ENCODE measurements at regions not wholly inside any gene's neighbourhood (a gene's known extent, or its start where the extent isn't known, plus 50 kb on each side); places are given as distances from the start of the nearest gene placed in this dataset.

DNA sequence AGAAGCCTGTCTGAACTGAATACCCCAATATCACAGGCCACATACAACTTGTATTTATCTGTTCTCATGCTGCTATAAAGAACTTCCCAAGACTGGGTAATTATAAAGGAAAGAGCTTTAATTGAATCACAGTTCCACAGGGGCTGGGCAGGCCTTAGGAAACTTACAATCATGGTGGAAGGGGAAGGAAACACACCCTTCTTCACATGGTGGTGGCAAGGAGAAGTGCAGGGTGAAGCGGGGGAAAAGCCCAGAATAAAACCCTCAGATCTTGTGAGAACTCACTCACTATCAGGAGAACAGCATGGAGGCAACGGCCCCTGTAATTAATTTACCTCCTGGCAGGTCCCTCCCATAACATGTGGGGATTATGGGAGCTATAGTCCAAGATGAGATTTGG lies 50.3 kb upstream of the FNDC1 start:
- DNase-seq, result no peak

DNA sequence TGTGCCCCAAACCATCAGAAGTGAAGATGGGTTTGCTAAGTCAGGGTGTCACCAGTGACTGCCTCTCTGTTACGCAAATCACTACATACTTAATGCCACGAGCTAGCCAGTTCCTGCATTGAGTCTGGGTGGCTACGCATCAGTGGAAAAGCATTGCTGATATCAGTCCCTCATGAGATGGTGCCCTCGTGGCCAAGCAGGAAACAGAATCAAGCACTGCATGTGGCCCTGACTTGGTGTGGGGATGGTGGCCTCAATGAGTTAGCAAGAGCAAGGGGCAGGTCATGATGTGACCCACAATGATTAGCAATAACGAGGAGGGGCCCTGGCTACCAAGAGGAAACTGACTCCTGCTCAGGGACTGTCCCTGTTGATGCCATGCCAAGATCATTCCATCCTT lies 51.6 kb upstream of the FNDC1 start:
- DNase-seq, result no peak

DNA sequence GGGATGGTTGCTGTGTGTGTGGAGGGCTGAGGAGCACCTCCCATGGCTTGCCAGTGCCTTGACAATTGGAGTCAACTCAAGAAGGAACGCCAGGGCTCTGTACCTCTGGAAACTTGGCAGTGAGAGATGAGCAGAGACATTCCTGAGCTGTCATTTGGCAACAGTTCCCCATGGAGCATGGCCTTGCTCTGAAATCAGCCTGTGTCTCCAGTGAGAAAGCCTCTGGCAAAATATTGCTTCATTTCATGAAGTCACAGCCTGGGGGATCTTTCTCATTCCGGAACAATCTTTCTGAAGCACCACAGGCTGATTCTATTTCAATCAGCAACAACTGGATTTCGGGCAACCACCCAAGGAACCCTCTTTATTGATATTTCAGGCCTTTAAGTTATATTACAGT lies 52.2 kb upstream of the FNDC1 start:
- no peak for DNase-seq

DNA sequence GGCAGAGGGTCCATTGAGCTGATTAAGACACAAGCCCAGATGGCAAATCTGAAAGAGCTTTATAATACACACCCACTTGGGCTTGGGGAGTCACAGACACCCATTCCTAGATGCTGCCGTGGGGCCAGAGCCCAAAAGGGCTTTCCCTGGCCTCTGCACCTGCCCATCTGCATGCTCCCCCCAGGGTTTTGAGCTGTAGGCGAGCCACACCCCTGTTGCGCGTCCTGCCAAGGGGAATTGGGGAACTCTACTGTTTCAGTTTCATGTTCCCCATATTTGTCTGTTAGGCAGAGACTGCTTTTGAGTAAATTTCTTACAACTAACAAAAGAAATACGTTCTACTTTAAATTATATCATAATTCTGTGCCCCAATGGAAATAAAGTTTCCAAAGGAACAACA lies 52.9 kb upstream of the FNDC1 start:
- no peak for DNase-seq

DNA sequence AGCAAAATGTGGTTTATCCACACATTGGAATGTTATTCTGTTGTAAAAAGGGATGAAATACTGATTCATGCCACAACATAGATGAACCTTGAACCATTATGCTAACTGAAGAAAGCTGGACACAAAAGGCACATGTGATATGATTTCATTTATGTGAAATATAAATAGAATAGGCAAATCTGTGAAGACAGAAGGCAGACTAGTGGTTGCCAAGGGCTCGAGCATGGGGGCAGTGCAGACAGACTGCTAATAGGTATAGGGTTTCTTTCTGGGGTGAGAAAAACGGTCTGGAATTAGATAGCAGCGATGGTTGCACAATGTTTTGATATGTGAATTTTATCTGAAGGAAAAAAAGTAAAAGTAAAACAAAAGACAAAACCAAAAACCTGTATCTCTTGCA lies 54.6 kb upstream of the FNDC1 start:
- peak; percentile 80 for DNase-seq

DNA sequence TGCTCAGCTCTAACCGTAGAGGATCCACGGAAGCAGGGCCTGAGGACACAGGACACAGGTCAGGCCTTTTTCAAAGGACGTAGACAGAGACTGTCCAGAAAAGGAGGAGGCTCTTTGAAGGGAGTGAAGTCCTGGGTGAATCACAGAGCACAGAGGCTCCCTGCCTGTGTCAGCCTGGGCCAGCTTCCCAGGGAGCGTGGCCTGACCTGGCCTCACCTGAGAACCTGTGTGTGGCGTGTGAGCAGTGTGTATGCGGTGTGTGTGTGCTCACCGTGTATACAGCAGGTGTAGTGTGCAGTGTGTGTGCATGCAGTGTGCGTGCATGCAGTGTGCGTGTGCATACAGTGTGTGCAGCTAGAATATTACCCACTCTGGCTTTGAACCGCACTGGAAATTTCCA lies 56.0 kb upstream of the FNDC1 start:
- DNase-seq, result no peak

DNA sequence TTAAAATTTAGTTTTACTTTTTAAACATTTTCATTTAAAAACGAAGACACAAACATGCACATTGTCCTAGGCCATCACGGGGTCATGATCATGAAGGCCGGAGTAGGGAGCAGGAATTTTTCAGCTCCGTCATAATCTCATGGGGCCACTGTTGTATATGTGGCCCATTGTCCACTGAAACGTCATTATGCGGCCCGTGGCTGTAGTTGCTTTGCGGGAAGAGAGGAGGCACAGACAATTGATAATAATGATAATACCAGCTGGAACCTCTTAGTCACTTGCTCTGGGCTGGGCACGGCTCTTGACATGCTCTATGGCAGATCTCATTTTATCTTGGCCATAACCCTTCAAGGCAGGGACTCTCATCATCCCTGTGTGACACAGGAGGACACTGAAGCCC lies 56.5 kb upstream of the FNDC1 start:
- DNase-seq, result no peak

DNA sequence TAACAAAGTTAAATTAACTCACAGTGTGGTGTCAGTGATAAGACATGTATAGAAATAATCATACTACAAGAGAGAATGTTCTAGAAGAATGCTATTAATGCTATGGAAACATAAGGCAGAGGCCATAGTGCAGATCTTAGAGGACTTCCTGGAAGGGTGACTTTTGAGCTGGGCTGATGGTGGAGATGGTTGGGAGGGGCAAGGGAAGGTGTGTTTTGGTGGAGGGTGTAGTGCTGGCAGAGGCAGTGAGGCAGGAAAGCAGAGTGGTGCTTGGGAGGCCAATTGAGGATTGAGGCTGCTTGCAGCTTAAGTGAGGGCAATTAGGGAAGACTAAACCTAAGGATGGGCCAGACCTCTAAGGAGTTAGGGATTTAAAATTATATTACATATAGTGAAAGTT lies 58.5 kb upstream of the FNDC1 start:
- DNase-seq, result no peak

DNA sequence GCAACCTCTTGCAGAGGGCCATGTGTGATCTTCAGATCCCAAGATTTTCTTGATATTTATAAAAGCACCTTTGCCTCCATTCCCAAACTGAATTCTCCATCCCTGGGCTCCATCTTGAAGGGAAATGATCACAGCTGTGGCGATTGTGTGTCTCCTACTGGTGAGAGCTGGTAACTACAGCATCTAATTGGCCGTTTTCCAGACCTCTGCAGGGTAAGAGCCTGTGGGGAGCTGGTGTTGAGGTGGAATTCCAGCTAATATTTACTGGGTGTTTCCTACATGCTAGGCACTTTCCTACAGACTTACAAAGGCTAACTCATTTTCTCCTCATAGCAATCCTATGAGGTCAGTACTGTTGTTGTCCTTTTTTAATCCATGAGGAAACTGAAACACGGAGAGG lies 59.2 kb upstream of the FNDC1 start:
- DNase-seq, result peak; percentile 36

DNA sequence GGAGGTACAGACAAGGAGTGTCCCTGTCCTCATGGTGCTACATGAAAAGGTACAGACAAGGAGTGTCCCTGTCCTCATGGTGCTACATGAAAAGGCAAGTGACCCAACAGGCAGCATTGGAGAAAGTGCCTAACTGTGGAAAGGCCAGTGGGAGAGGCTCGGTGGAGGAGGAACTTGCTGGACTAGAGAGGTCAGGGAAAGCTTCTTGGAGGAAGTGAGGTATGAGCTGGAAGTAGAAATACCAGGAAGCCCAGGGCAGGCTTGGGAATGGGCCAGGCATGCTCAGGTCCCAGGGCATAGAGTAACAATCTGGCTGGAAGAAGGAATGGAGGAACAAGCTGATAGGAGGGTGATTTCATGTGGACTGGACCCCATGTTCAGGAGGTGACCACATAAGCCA lies 59.8 kb upstream of the FNDC1 start:
- no peak for DNase-seq

DNA sequence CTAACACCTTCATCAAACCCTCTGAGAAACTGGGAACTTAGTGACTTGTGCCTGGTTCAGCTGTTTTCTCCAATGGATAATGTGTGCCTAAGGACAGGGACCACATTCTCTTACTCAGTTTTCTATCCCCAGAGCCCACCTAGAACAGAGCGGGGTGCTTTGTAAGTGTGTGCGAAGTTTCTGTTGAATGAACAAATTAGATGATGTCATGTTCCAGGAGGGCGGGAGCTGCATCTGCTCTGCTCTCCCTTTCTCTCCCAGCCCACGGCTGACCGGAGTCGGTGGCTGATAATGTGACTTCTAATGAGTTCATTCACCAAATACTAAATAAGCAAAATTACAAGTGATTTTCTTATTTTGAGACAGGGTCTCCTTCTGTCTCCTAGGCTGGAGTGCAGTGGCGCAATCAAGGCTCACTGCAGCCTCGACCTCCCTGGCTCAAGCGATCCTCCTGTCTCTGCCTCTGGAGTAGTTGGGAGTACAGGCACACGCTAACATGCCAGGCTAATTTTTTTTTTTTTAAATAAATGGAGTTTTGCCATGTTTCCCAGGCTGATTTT lies 60.7 kb upstream of the FNDC1 start:
- peak; percentile 66 for DNase-seq

DNA sequence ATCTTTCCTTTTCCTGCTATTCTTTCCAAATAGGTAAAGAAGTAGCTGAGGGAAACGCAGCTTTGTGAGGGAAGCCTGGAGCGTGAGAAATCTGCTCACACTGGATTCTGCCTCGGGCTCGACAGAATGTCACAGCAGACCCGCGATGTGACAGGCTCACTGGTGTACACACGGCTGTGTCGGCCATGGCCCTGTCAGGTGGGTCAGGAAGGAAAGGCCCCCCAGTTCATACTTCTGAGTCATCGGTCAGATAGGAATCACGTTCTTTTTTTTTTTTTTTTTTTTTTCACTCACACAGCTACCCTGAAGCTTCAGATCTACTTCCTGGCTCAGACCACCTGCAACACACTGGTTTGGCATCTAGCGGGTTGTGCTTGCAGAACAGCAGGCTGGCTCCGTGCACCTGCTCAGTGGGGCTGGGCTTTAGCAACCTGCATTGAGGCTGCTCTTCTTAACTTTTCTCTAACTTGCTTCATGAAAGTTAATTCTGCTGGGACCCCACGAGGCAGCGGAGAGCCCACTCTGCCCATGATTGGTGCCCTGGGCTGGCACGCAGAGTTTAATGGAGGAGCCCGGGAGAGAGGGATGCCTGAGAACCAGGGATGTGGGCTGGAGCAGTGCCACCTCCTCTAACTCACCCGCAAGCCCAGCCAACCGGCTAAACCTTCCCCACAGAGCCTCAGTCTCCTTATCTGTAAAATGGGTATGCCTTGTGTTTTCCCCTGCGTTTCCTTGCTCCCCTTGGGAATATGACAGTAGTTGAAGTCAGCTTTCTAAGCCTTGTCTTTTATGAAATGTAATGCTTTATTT lies 61.5 kb upstream of the FNDC1 start:
- DNase-seq, result peak; percentile 63

DNA sequence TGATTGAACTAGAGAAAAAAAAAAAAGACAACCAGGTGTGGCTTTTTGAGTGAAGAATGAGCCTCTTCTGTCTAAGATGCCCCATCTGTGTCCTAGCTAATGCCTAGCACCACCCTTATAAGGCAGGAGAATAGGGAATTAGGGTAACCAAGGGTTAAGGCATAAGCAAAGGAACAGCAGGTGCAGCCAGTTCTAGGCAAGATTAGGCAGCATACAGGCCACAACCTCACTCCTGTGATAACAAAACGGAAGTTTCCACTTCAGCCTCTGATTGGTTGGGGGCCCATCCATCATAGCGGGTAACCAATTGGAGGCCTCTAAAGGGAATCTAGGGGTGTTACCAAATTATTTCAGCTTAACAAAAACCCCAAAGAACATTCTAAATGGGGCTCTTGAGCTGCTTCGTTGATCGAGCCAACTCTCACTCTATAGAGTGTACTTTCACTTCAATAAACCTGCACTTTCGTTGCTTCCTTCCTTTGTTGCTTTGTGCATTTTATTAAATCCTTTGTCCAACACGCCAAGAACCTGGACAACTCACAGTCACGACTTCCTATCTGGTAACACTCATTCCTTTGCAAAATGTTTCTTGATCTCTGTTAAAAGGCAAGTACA lies 61.9 kb upstream of the TAGAP start:
- peak; percentile 87 for DNase-seq

DNA sequence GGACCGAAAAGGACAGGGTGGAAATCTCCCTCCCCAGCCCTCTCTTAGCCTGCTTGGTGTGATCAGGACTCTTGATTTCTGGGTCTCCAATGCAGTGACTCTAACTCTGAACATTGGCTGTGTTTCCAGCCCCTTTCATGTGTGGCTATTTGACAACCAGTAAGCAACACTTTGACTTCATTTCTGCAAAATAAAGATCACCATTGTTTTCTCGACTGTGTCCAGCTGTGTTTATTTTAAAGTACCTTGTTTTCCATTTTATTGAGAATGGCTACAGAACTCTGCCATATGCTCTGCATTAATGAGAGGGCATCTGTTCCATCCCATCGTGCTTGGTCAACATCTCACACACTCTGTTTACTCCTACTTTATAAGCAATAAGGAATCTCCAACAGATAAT lies 60.9 kb upstream of the TAGAP start:
- DNase-seq, result peak; percentile 41

DNA sequence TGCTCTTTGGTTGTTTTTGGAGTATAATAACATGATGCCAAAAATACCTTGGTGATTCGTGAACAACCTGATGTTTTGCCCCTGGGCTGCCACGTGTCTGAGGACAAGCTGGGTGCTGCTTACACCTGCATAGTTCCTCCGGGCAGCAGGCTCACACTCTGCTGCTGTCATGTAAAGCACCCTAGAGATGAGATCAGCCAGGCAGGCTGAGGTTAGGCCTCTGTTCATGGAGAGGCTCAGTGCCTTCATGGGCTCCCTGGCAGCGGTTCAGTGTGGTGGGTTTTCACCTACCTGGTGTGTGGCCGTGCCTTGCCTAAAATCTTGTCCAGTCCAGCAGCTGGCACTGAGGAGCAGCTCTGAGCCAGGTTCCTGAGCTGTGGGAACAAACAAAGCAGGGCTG lies 60.1 kb upstream of the TAGAP start:
- DNase-seq, result peak; percentile 8

DNA sequence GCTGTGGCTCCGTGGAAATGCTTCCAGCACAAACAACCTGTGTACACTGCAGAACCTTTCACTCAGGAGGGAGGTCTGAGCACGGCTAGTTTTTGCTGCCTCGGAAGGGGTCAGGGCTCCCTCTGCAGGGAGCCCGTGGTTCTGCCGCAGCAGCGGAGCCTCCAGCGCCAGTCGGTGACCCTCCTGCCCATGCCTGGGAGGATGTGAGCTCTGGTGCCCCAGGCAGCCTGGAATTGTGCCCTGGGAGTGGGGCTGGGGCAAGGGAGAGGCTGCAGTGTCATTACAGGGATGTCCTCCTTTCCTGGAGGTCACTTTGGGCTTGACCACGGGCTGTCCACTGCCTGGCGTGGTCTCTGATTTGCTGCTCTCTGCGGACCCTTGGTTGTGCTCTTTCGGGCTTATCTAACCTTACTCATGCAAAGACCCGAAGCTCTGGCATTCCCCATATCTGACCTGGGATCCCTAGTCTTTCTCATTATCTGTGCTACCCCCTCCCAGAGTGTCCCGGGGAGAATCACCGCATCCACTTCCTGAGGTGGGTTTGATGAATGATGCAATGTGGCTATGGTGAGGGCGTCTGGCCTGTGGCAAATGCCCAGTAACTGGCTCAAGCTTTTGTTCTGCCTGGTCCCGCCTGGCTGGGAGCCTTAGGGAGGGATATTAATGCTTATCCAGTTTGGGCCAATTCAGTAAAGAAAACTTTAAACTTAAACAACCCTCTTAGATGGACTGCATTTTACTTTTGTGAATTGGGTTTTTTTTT lies 59.6 kb upstream of the TAGAP start:
- DNase-seq, result peak; percentile 58

DNA sequence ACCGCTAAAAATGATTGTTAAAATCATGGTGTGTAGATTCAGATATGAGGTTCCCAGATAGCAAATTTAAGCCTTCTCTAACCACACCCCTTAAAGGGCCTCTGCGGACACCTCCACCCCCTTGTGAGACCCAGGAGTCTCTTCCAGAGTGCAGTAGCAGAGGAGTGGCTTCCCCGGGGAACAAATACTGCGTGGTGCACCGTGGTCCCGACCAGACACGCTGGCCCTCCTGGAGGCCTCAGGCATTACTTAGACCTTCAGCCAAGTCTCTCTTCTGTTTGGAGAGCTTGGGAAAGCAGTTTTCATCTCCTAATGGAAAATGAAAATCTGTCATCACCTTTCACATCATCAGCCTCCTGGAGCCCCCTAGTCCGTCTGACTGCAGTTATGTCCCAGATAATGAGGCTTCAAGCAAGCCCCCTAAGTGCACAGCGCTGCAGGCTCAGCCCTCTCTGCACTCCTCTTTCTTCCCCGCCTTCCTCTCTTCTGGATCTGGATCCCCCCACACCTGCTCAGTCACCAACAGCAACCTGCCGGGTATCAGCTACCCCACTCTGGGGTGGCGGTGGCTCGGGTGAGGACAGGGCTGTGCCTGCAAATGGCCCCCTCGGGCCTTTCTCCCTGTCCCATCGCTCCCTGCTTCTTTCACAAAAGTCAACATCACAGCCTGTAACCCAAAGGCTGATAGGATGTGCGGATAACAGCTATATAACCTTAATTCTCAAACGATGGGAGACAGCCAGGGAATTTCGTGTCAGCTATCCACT lies 58.8 kb upstream of the TAGAP start:
- DNase-seq, result no peak

DNA sequence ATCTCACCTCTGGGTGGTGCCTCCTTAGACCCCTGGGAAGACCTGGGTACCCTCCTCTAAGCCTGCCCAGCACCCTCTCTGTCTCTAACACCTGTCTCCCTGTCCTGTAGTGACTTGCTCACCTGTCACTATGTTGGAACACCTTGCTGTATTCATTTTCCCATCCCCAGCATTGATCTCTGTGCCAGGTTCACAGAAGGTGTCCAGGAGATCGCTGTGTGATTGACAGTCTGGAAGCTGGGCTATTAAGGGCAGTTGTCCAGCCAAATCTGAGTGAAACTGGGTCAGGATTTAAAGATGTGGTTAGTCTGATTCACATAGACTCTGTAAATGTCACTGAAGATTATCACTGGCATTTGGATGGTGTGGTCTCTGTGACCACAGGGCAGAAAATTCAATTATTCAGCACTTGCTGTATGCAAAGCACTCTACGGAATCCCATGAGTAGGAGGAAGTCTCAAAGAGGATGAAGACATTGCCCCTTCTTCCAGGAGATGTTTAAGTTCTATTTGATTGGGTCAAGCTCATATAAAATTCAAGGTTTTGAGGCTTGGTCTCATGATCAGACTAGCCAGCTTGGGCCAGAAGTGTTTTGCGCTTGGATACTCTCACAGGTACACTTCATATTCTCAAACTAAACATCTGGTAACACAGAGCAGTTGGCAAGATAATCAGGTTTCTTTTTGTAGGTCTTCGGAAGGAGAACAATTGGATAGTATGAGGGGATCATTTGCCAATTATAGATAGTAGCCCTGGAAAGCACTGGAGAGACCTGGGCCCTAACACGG lies 57.8 kb upstream of the TAGAP start:
- peak; percentile 18 for DNase-seq

DNA sequence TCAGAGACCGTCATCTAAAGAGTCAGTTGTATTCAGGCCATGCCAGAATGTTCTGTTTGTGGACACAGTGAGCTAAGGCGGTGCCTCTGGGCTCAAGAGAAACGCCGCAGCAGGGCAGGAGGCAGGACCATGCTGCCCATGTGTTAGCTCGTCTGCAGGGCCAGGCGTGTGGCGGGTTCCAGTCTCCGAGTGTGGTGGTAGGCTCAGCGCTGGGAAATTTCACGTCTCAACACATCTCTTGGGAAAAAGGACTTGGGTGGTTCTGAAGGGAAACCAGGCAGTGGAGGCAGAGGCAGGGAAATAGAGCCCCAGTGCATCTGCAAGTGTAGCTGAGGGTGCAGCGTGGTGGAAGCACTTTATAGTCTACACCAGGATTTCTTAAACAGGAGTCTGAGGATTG lies 56.9 kb upstream of the TAGAP start:
- no peak for DNase-seq

DNA sequence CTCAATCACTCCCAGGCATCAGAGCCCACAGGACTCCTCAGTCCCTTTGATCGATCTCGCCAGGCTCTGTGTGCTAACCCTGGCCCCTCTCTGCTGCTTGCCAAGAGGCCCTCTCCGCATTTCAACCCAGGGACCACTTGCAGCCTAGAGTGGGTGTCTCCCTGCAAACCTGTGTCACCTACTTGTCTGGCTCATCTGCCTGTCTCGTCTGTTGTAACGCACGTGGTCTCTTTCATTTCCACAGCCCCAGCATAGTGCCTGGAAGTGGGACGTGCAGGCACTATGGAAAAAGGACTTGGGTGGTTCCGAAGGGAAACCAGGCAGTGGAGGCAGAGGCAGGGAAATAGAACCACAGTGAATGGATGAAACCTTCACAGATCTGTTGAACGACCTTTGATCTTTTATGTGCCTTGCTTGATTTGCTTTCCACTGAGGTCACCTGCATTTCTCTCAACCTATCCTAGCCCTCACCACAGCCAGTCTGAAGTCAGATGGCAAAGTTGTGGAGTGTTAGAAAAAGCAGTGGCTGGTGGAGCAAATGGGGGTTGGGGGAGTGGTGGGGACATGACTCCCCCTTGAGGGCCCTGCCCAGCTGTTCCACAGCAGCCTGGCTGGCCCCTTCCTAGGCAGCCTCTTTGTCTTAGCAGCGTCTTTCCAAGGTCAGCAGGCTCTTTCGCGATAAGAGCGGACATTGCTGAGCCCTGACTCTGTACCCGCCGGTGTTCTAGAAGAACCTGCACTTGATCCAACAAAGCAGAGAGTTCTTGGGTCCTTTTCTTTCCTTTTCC lies 55.8 kb upstream of the TAGAP start:
- no peak for DNase-seq

DNA sequence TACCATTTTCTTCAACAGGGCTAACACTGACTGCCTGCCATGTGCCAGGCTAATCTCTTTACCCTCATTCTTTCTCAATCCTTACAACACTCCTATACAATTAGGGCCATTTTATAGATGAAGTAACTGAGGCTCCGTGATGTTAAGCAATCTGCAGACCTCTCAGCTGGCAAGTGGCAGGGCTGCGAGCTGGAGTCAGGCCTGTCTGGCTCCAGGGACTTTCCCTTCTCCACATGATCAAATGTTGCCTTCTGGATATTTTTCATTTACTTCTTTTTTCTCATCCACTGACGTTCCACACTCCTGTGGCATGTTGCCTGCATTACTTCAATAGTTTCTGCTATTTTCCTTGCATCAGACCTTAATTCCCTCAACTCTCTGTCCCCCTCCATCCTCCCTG lies 55.2 kb upstream of the TAGAP start:
- no peak for DNase-seq

Measured in NCI-H2171 treated with DMSO at 0.1 percent for 48 hours (cell line).